ENCODE measurements at regions not wholly inside any gene's neighbourhood (a gene's known extent, or its start where the extent isn't known, plus 50 kb on each side); places are given as distances from the start of the nearest gene placed in this dataset.

DNA sequence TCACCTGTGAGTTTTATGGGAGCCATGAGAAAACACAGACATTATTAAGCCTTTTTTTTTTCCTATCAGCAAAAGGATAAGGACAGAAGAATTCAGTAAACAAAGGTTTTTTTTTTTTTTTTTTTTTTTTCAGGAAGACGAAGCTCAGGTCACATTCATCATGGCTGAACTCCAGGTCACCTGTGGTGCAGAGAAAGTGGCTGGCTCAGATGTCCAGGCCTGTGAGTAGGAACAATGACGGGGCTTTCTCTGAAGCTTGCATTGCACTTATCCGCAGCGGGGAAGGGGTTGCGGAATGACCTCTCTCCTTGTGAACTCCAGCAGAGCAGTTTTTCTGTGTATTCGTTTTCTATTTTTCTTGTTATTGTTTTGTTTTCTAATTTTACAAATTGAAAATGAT is 759.6 kb upstream of the TMEM132C start:
- no peak overlapping the region for H2BK5ac ChIP-seq (ENCODE audit: insufficient read length, low read length)
- no peak overlapping the region for H3K14ac ChIP-seq (ENCODE audit: insufficient read depth, low read length)
- no peak overlapping the region for H4K91ac ChIP-seq (ENCODE audit: insufficient read length, low read depth, low read length)
- H3K27me3 ChIP-seq (ENCODE audit: insufficient read depth, low read length) = no peaks in the 10 kb centered on the region
- no CpG with 5 or more reads among the region's 6 CpGs for WGBS (ENCODE audit: extremely low coverage, insufficient read length, low lambda C conversion rate)
- no peak overlapping the region for H2AFZ ChIP-seq (ENCODE audit: low read length)
- no peak overlapping the region for H2BK120ac ChIP-seq (ENCODE audit: low read depth, low read length, poor library complexity, severe bottlenecking)
- H3K18ac ChIP-seq (ENCODE audit: insufficient read length, low read depth, low read length) = no peak overlapping the region
- no peak overlapping the region for H3K23ac ChIP-seq (ENCODE audit: insufficient read length, low read depth, low read length)
- no peak overlapping the region for H3K27ac ChIP-seq (ENCODE audit: insufficient read length, low read depth, low read length)
- H2AK5ac ChIP-seq (ENCODE audit: insufficient read length, low read length) = no peak overlapping the region
- peaks cover 0 to 3% of the 10 kb centered on the region in 2 experiments; a peak in 1 of 4 replicates for H3K4me1 Mint-ChIP-seq
- H3K9ac ChIP-seq (ENCODE audit: extremely low read depth, insufficient read length, low read length) = no peak overlapping the region
- no peak overlapping the region for H3K4me2 ChIP-seq (ENCODE audit: insufficient read depth, insufficient read length, low read length)
- H4K5ac ChIP-seq (ENCODE audit: insufficient read length, low read depth, low read length) = no peak overlapping the region
- H3K79me1 ChIP-seq (ENCODE audit: insufficient read depth, low read depth, low read length, poor library complexity, severe bottlenecking) = no peaks in the 10 kb centered on the region
- no peak overlapping the region for H2BK20ac ChIP-seq (ENCODE audit: low read depth, low read length, poor library complexity, severe bottlenecking)
- H3K4me1 ChIP-seq (ENCODE audit: insufficient read depth, low read length) = no peaks in the 10 kb centered on the region
- DNase-seq = no peak
- no peaks in the 10 kb centered on the region; a peak in 1 of 5 replicates for H3K9me3 Mint-ChIP-seq
- peaks cover 0 to 6% (median 1%) of the 10 kb centered on the region in 3 experiments; a peak in 1 of 7 replicates for H3K36me3 Mint-ChIP-seq (ENCODE audit: insufficient read depth in 1 of 3, low read depth in 3 of 3)
- H3K27ac Mint-ChIP-seq = no peak overlapping the region
- no peaks in the 10 kb centered on the region for H3K9me3 ChIP-seq (ENCODE audit: control insufficient read depth, low read depth, low read length)
- TF ChIP-seq, protein P1, sequence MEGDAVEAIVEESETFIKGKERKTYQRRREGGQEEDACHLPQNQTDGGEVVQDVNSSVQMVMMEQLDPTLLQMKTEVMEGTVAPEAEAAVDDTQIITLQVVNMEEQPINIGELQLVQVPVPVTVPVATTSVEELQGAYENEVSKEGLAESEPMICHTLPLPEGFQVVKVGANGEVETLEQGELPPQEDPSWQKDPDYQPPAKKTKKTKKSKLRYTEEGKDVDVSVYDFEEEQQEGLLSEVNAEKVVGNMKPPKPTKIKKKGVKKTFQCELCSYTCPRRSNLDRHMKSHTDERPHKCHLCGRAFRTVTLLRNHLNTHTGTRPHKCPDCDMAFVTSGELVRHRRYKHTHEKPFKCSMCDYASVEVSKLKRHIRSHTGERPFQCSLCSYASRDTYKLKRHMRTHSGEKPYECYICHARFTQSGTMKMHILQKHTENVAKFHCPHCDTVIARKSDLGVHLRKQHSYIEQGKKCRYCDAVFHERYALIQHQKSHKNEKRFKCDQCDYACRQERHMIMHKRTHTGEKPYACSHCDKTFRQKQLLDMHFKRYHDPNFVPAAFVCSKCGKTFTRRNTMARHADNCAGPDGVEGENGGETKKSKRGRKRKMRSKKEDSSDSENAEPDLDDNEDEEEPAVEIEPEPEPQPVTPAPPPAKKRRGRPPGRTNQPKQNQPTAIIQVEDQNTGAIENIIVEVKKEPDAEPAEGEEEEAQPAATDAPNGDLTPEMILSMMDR (conservative IDR thresholded peaks at IDR 0.05) = no peak
- no peak overlapping the region for H3K56ac ChIP-seq (ENCODE audit: insufficient read length, low read depth, low read length)
- H3K27me3 Mint-ChIP-seq (ENCODE audit: low read depth) = no peaks in the 10 kb centered on the region
- no peak overlapping the region for H2BK12ac ChIP-seq (ENCODE audit: insufficient read length, low read depth, low read length)
- H3T11ph ChIP-seq (ENCODE audit: low read length) = no peak overlapping the region
- no peaks in the 10 kb centered on the region for H3K79me2 ChIP-seq (ENCODE audit: insufficient read depth, low read length)
- no peak overlapping the region for H3K4me3 Mint-ChIP-seq
- H4K20me1 ChIP-seq (ENCODE audit: control insufficient read depth, insufficient read depth, insufficient read length) = no peaks in the 10 kb centered on the region
- no peak overlapping the region for H2BK15ac ChIP-seq (ENCODE audit: low read depth, low read length)
- no peaks in the 10 kb centered on the region for H3K23me2 ChIP-seq (ENCODE audit: insufficient read length, low read depth, low read length, poor library complexity, severe bottlenecking)
- no peak overlapping the region for H3K4ac ChIP-seq (ENCODE audit: low read depth, low read length)
- no peak overlapping the region for H4K8ac ChIP-seq (replicated peaks; ENCODE audit: insufficient read length, low read depth, low read length)

Measured in H9 (cell line).